H1 (cell line): ENCODE measurements at regions not wholly inside any gene's neighbourhood (a gene's known extent, or its start where the extent isn't known, plus 50 kb on each side); places are given as distances from the start of the nearest gene placed in this dataset.

Experiments used
- ATF3 ChIP-seq: IDR thresholded peaks from 2 replicates; pipeline ENCODE4 v1.6.1; 2011; ENCODE audit warnings: low read depth, mild to moderate bottlenecking, low read length; ENCODE audit not compliant: insufficient read depth
- BCL11A ChIP-seq, 2 experiments: IDR thresholded peaks; one replicate each; pipeline ENCODE4 v1.6.1; 2011; ENCODE audit warnings: low read depth in 2 of 2, low read length in 2 of 2, mild to moderate bottlenecking in 2 of 2
- CHD7 ChIP-seq: fragments of 300-600 bp; sonication (generic); IDR thresholded peaks from 2 replicates; pipeline ENCODE4 v1.7.1; 2012; ENCODE audit warnings: low read length, moderate library complexity, mild to moderate bottlenecking, inconsistent platforms; ENCODE audit not compliant: insufficient replicate concordance
- CTBP2 ChIP-seq: IDR thresholded peaks from 2 replicates; pipeline ENCODE4 v1.7.0; 2011; ENCODE audit warnings: borderline replicate concordance, mild to moderate bottlenecking, moderate library complexity, mixed read lengths, low read length; ENCODE audit not compliant: insufficient read depth, insufficient read length
- GABPA ChIP-seq: IDR thresholded peaks from 2 replicates; pipeline ENCODE4 v1.6.1; 2011; ENCODE audit warnings: mild to moderate bottlenecking, low read length, moderate library complexity, borderline replicate concordance; ENCODE audit not compliant: insufficient read depth
- GTF2F1 ChIP-seq: IDR thresholded peaks from 2 replicates; pipeline ENCODE4 v1.6.1; 2012; ENCODE audit warnings: low read depth, low read length, improper control_type of control experiment, borderline replicate concordance
- KDM5A ChIP-seq: fragments of 200-600 bp; IDR thresholded peaks from 2 replicates; pipeline ENCODE4 v1.7.1; 2012; ENCODE audit warnings: mild to moderate bottlenecking, low read length, inconsistent platforms, mixed read lengths
- POU5F1 ChIP-seq: IDR thresholded peaks from 2 replicates; pipeline ENCODE4 v1.6.1; 2011; ENCODE audit warnings: low read depth, mild to moderate bottlenecking, low read length, moderate library complexity
- SAP30 ChIP-seq: fragments of 300-600 bp; sonication (generic); IDR thresholded peaks from 2 replicates; pipeline ENCODE4 v1.7.1; 2012; ENCODE audit warnings: low read length, moderate library complexity, mild to moderate bottlenecking, inconsistent platforms; ENCODE audit not compliant: insufficient read depth, insufficient replicate concordance
- USF2 ChIP-seq: IDR thresholded peaks from 2 replicates; pipeline ENCODE4 v1.6.1; 2011; ENCODE audit warnings: low read length, improper control_type of control experiment

DNA sequence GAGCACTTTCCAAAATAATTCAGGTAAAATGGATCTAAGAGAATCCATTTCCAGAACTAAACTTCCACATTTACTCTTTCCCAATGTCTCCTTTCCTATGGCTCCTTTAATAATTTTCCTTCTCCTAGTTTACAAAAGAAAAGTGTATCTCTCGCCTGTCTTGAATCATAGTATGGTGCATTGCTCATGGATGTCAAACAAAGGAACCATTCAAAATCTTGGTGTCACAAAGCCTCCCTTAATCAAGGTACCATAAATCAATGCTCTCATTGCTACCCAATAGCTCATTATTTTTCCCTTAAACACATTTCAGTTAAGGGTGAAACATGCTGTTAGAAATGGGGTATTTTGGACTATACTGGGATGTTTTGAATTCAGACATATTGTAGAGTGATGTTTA is 57.6 kb upstream of the KCNMA1 start (continued):
- TF ChIP-seq CHD7 (no peak), POU5F1 (no peak), BCL11A (IDR thresholded peaks at IDR 0.05; ENCODE audit: low read depth in 2 of 2, low read length in 2 of 2) (no peak), CTBP2 (no peak), SAP30 (no peak), ATF3 (no peak), GTF2F1 (no peak), USF2 (no peak), GABPA (no peak), KDM5A (no peak)
